Esophagus squamous epithelium (tissue), 4 donors: ENCODE measurements at regions not wholly inside any gene's neighbourhood (a gene's known extent, or its start where the extent isn't known, plus 50 kb on each side); places are given as distances from the start of the nearest gene placed in this dataset.

Experiments used
- CTCF ChIP-seq, 6 experiments: fragments of 450-650 bp in 4 of 6; fragments of 200-600 bp in 2 of 6; sonication (generic) in 2 of 6; IDR thresholded peaks; one replicate each; pipeline ENCODE4 v1.5.1; 2016 to 2019; ENCODE audit warnings: antibody characterized with exemption in 6 of 6, mild to moderate bottlenecking in 4 of 6, moderate library complexity in 4 of 6
- POLR2A ChIP-seq, 4 donors: fragments of 450-650 bp; IDR thresholded peaks; one replicate each; pipeline ENCODE4 v1.6.1; 2017; ENCODE audit warnings: antibody characterized with exemption in 4 of 4, mild to moderate bottlenecking in 4 of 4, moderate library complexity in 3 of 4

GRCh38 chr14:32012571-32012970 is 64.5 kb upstream of the ARHGAP5 start:
- no peak for TF ChIP-seq CTCF (IDR thresholded peaks at IDR 0.05)
- TF ChIP-seq POLR2A (IDR thresholded peaks at IDR 0.05): no peak
